Activated CD4-positive, alpha-beta T cell treated with anti-CD3 and anti-CD28 coated beads, Interleukin-2, amount 10 ng/mL, durations not matched to agents 7 days and 5 days (primary cell): ENCODE measurements at regions not wholly inside any gene's neighbourhood (a gene's known extent, or its start where the extent isn't known, plus 50 kb on each side); places are given as distances from the start of the nearest gene placed in this dataset.
"Not testable (repeated sequence)": the region's sequence is repeated elsewhere in the genome, so short reads cannot be mapped to it uniquely, and the experiment has no call there.

Experiments
- CTCF ChIA-PET: fragments of 350-600 bp; sonication (Branson Sonifier 250); formaldehyde crosslinking; loops from one replicate; lab custom pipeline; 2021; ENCODE audit warnings: antibody characterized with exemption; lab: Charles Lee
- POLR2A ChIA-PET: fragments of 350-600 bp; sonication (Branson Sonifier 250); formaldehyde crosslinking; loops from one replicate; lab custom pipeline; 2021; ENCODE audit warnings: antibody characterized with exemption; lab: Charles Lee
- DNase-seq: peaks from one replicate; pipeline ENCODE4 v3.0.0-alpha.2; 2020
- H3K27ac Mint-ChIP-seq: one replicate; pipeline ENCODE4 v1.8.0; 2021; ENCODE audit warnings: mild to moderate bottlenecking, moderate library complexity, mixed read lengths
- H3K27me3 Mint-ChIP-seq: one replicate; pipeline ENCODE4 v1.8.0; 2021; ENCODE audit warnings: mixed read lengths
- H3K36me3 Mint-ChIP-seq: one replicate; pipeline ENCODE4 v1.8.0; 2021; ENCODE audit warnings: low read depth, mixed read lengths
- H3K4me1 Mint-ChIP-seq: one replicate; pipeline ENCODE4 v1.8.0; 2021; ENCODE audit warnings: mixed read lengths
- H3K4me3 Mint-ChIP-seq: one replicate; pipeline ENCODE4 v1.8.0; 2021; ENCODE audit warnings: mild to moderate bottlenecking, moderate library complexity, mixed read lengths
- H3K9me3 Mint-ChIP-seq: one replicate; pipeline ENCODE4 v1.8.0; 2021; ENCODE audit warnings: mixed read lengths

DNA sequence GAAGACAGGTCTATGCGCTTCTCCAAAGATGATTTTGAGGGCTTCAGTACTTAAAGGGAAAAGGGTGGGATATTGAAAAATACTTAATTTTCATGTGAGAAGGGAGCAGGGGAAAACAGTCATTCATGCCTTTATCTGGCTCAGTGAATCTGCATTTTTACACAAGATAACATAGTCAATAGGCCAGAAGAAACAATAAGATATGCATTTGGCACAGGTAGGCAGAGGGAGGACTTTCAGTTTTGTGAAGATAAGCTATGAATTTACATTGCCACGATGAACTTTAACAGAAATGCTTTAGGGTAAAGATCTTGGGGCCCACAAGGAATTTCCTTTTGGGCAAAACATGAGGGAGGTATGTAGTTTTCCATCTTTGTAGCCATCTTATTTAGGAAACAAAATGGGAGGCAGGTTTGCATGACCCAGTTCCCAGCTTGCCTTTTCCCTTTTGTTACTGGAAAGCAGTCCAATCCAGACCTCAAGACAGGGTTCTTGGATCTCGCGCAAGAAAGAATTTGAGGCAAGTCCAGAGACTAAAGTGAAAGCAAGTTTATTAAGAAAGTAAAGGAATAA is 504.2 kb downstream of the IGSF11 start:
- no peak for DNase-seq
- no peaks in the 10 kb centered on the region for H3K36me3 Mint-ChIP-seq
- H3K4me1 Mint-ChIP-seq: no peaks in the 10 kb centered on the region
- ChIA-PET POLR2A (no interaction called here), CTCF (interaction anchor here (0.6 kb wide), 1 partner anchor 16 kb away, joined by 3 read pairs; no protein-coding TSS in a partner anchor)
- H3K4me3 Mint-ChIP-seq: no peak overlapping the region
- H3K27me3 Mint-ChIP-seq: no peaks in the 10 kb centered on the region
- no peaks in the 10 kb centered on the region for H3K9me3 Mint-ChIP-seq
- no peak overlapping the region for H3K27ac Mint-ChIP-seq

GRCh38 chr3:118530927-118531356 is 503.7 kb downstream of the IGSF11 start:
- POLR2A ChIA-PET, H3K36me3 Mint-ChIP-seq, H3K4me3 Mint-ChIP-seq, H3K27ac Mint-ChIP-seq, H3K4me1 Mint-ChIP-seq, DNase-seq, H3K27me3 Mint-ChIP-seq, H3K9me3 Mint-ChIP-seq: not testable (repeated sequence)
- CTCF ChIA-PET: interaction anchor here (0.6 kb wide), 1 partner anchor 16 kb away, joined by 3 read pairs; no protein-coding TSS in a partner anchor

DNA sequence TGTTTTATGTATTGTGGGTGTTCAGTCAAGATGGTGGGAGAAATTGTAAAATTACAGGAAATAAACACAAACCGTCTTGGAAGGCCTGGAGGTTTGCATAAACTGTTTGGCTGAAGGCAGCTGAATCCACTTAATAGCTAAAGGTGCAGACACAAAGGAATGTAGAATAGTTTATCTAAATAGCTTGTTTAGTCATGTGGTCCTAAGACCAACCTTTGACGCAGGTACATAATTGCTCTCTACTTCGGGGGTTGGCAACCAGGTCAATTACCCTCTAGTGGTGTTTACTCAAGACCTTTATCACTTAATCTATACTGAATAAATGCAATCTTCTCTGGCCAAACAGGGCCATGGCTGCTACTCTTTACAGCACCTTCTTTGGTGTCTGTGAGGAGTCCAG is 502.8 kb downstream of the IGSF11 start:
- CTCF ChIA-PET: no interaction called here

DNA sequence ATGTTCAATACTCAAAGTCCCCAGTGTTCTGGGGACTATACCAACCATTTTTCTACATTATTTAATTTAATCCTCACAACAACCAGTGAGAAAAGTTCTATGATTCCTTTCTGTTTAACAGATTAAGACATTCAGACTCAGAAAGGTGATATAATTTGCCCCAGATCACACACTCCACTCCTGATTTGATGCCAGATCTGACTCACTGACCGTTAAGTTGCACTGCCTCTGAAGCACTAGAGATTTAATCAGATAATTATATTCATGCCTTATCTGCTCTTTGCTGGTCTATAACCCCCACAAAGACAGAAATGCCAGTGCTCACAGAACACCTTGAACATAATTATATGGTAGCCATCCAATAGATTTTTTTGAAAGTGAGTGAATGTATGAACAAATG is 501.0 kb downstream of the IGSF11 start:
- Mint-ChIP-seq H3K36me3 (no peaks in the 10 kb centered on the region), H3K4me3 (no peak overlapping the region), H3K9me3 (no peaks in the 10 kb centered on the region), H3K27me3 (no peaks in the 10 kb centered on the region), H3K27ac (no peak overlapping the region), H3K4me1 (no peaks in the 10 kb centered on the region)
- no peak for DNase-seq
- ChIA-PET CTCF (no interaction called here), POLR2A (no interaction called here)

More for the DNA sequence above, 502.8 kb downstream of the IGSF11 start:
- no peak for DNase-seq
- no peak overlapping the region for H3K4me3 Mint-ChIP-seq
- H3K27ac Mint-ChIP-seq: no peak overlapping the region
- no peaks in the 10 kb centered on the region for H3K36me3 Mint-ChIP-seq
- POLR2A ChIA-PET: no interaction called here
- H3K9me3 Mint-ChIP-seq: no peaks in the 10 kb centered on the region
- H3K4me1 Mint-ChIP-seq: no peaks in the 10 kb centered on the region
- H3K27me3 Mint-ChIP-seq: no peaks in the 10 kb centered on the region

DNA sequence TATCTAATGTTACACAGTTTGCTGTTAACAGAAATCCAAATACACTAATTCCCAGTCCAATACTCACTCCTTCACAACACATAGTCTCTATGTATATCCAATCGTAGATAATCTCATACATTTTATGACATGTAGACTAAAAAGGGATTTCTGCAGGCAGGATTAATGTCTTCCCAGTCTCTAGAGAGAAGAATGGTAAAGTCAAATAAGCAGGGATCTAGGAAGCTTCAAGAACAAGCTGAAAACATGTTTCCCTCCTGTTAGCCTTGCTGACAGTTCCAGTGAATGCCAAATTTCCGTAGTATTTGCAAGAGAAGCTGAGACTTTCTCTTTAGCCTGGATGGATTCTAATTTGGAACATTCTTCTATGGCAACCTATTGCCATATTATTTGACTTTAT is 500.1 kb downstream of the IGSF11 start:
- ChIA-PET POLR2A (no interaction called here), CTCF (no interaction called here)
- no peaks in the 10 kb centered on the region for H3K27me3 Mint-ChIP-seq
- H3K9me3 Mint-ChIP-seq: no peaks in the 10 kb centered on the region
- DNase-seq: no peak
- H3K36me3 Mint-ChIP-seq: no peaks in the 10 kb centered on the region
- H3K27ac Mint-ChIP-seq: no peak overlapping the region
- no peaks in the 10 kb centered on the region for H3K4me1 Mint-ChIP-seq
- H3K4me3 Mint-ChIP-seq: no peak overlapping the region

DNA sequence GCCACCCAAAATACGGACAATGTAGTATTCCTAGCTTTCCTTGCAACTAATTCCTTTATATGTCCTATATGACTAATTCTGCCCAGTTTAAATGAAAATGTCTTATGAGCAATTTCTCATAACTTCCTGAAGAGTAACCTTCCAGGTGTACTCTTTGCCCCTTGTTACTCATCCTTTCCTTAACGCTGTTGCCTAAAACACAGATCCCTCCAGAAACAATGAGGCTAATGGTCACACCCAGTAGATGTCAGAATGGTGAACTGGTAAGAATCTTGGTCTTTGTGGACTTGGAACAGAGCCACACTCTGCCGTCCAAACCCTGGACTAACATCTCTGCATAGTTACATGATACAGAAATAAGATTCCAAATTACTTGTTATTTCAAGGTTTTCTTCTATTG is 497.9 kb downstream of the IGSF11 start:
- ChIA-PET CTCF (no interaction called here), POLR2A (no interaction called here)
- Mint-ChIP-seq H3K36me3 (no peaks in the 10 kb centered on the region), H3K4me1 (no peaks in the 10 kb centered on the region), H3K27ac (no peak overlapping the region), H3K9me3 (no peaks in the 10 kb centered on the region), H3K27me3 (no peaks in the 10 kb centered on the region), H3K4me3 (no peak overlapping the region)
- no peak for DNase-seq

DNA sequence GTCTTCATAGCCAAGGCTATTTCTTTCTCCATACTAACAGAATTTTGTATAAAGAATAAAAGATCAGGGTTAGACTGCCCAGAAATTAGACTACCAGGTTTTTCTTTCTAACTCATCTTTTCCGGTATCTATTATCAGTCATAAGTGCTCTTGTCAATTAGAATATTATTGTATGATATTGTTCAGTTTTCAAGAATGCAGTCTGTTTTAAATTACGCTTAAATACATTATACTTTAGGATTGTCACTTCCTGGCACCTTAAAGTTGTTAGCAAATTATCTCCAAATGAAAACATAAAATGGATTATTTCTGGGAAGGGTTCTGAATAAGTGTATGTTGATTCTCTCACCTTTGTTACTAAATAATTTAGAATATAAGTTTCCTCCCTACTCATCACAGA is 497.2 kb downstream of the IGSF11 start:
- Mint-ChIP-seq H3K4me1 (no peaks in the 10 kb centered on the region), H3K4me3 (no peak overlapping the region), H3K36me3 (no peaks in the 10 kb centered on the region), H3K27ac (no peak overlapping the region), H3K9me3 (no peaks in the 10 kb centered on the region), H3K27me3 (no peaks in the 10 kb centered on the region)
- ChIA-PET POLR2A (no interaction called here), CTCF (no interaction called here)
- no peak for DNase-seq

DNA sequence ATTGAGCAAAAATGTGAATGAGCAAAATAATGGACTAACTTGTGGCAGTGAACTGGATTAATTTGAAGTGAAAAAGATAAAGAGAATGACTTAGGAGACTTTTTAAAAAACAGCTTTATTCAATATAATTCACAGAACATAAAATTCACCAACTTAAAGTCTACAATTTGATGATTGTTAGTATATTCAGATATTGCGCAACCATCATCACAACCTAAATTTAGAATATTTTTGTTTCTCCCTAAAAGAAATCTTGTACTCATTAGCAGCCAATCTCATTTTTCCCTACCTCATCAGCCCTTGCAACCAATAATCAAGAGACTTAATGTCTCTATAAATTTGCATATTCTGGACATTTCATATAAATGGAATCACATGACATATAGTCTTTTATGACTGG is 496.5 kb downstream of the IGSF11 start:
- no peaks in the 10 kb centered on the region for H3K9me3 Mint-ChIP-seq
- H3K36me3 Mint-ChIP-seq: no peaks in the 10 kb centered on the region
- H3K4me1 Mint-ChIP-seq: no peaks in the 10 kb centered on the region
- H3K4me3 Mint-ChIP-seq: no peak overlapping the region
- DNase-seq: no peak
- ChIA-PET CTCF (no interaction called here), POLR2A (no interaction called here)
- H3K27ac Mint-ChIP-seq: no peak overlapping the region
- no peaks in the 10 kb centered on the region for H3K27me3 Mint-ChIP-seq

DNA sequence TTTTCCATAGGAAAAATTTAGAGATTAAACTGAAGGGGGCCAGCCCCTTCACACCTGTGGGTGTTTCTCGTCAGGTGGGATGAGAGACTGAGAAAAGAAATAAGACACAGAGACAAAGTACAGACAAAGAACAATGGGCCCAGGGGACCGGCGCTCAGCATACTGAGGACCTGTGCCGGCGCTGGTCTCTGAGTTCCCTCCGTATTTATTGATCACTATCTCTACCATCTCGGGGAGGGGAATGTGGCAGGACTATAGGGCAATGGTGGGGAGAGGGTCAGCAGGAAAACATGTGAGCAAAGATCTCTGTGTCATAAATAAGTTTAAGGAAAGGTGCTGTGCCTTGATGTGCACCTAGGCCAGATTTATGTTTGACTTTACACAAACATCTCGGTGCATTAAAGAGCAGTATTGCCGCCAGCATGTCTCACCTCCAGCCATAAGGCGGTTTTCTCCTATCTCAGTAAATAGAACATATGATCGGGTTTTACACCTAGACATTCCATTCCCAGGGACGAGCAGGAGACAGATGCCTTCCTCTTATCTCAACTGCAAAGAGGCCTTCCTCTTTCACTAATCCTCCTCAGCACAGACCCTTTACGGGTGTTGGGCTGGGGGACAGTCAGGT is 494.7 kb downstream of the IGSF11 start:
- H3K4me1 Mint-ChIP-seq, H3K27ac Mint-ChIP-seq, H3K36me3 Mint-ChIP-seq, POLR2A ChIA-PET, H3K9me3 Mint-ChIP-seq, CTCF ChIA-PET, DNase-seq, H3K4me3 Mint-ChIP-seq, H3K27me3 Mint-ChIP-seq: not testable (repeated sequence)

- CTCF ChIA-PET, H3K4me3 Mint-ChIP-seq, H3K9me3 Mint-ChIP-seq, H3K27me3 Mint-ChIP-seq, H3K36me3 Mint-ChIP-seq, H3K27ac Mint-ChIP-seq, DNase-seq, POLR2A ChIA-PET, H3K4me1 Mint-ChIP-seq: not testable (repeated sequence)
Observed at GRCh38 chr3:118540448-118540821, 494.2 kb downstream of the IGSF11 start.

DNA sequence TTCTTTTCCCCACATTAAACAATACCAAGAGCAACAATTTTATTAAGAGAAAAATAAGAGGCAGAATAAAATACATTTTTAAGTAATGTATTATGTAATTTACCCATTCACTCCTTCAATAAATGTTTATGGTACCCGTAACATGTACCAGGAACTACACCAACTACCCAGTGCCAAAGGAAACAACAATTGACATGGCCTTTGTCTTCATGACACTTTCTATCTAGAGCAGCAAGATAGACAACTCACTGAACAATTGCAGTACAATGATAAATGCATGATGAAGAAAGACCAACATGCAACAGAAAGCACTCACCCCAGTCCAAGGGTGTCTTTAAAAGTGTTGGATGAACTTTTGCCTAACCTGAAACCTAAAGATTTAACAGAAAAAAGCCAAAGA is 493.8 kb downstream of the IGSF11 start:
- H3K4me1 Mint-ChIP-seq: no peaks in the 10 kb centered on the region
- no peaks in the 10 kb centered on the region for H3K27me3 Mint-ChIP-seq
- CTCF ChIA-PET: no interaction called here
- no peak overlapping the region for H3K27ac Mint-ChIP-seq
- H3K9me3 Mint-ChIP-seq: no peaks in the 10 kb centered on the region
- no peaks in the 10 kb centered on the region for H3K36me3 Mint-ChIP-seq
- no peak for DNase-seq
- no peak overlapping the region for H3K4me3 Mint-ChIP-seq
- POLR2A ChIA-PET: no interaction called here

DNA sequence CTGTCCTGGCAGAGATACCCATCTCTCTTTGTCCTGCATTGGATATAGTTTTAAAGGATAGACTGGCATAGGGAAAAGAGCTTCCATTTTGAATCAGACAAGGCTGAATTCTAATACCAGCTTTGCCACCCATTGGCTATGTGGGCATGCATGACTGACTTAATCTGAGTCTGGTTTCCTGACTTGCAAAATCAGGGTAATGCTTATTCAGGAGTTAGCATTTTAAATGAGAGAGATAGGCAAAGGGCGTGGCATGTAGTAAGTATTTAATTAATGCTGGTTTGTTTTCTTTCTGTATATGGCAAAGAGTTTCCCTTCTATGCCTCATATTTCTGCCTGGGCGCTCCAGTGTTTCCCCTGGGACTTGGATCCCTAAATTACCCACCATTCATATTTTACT is 492.9 kb downstream of the IGSF11 start:
- no peak overlapping the region for H3K27ac Mint-ChIP-seq
- H3K4me3 Mint-ChIP-seq: no peak overlapping the region
- no peaks in the 10 kb centered on the region for H3K27me3 Mint-ChIP-seq
- H3K4me1 Mint-ChIP-seq: no peaks in the 10 kb centered on the region
- ChIA-PET POLR2A (interaction anchor here (0.6 kb wide), 1 partner anchor 39 kb away, joined by 3 read pairs; no protein-coding TSS in a partner anchor), CTCF (no interaction called here)
- no peaks in the 10 kb centered on the region for H3K9me3 Mint-ChIP-seq
- H3K36me3 Mint-ChIP-seq: no peaks in the 10 kb centered on the region
- no peak for DNase-seq

DNA sequence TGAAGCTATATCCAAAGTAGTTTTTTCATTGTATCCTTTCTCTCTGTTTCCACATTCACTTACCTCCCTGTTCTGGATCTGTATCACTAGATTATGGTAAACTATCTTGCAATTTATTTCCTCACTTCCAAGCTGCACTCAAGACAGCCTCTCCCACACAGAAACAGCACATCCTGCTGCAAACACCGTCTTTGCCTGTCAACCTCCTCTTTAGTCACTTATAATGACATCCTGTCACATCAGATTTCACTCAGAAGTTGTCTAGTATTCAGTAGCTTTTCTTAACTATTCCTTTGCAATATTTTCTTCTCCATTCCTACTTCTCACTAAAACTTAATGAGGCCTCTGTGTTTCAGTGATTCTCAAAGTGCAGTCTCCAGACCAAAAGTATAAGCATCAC is 490.8 kb downstream of the IGSF11 start:
- no peaks in the 10 kb centered on the region for H3K27me3 Mint-ChIP-seq
- no peak overlapping the region for H3K4me3 Mint-ChIP-seq
- H3K4me1 Mint-ChIP-seq: no peaks in the 10 kb centered on the region
- H3K9me3 Mint-ChIP-seq: no peaks in the 10 kb centered on the region
- H3K27ac Mint-ChIP-seq: no peak overlapping the region
- ChIA-PET POLR2A (no interaction called here), CTCF (no interaction called here)
- H3K36me3 Mint-ChIP-seq: no peaks in the 10 kb centered on the region
- DNase-seq: no peak

GRCh38 chr3:118544458-118544857 is 490.2 kb downstream of the IGSF11 start:
- CTCF ChIA-PET: no interaction called here
- no peak overlapping the region for H3K4me3 Mint-ChIP-seq
- H3K27ac Mint-ChIP-seq: no peak overlapping the region
- H3K36me3 Mint-ChIP-seq: no peaks in the 10 kb centered on the region
- H3K9me3 Mint-ChIP-seq: no peaks in the 10 kb centered on the region
- no peaks in the 10 kb centered on the region for H3K27me3 Mint-ChIP-seq
- H3K4me1 Mint-ChIP-seq: no peaks in the 10 kb centered on the region
- DNase-seq: no peak
- POLR2A ChIA-PET: no interaction called here
